Liver (tissue), 3 donors: ENCODE measurements at regions not wholly inside any gene's neighbourhood (a gene's known extent, or its start where the extent isn't known, plus 50 kb on each side); places are given as distances from the start of the nearest gene placed in this dataset.

Experiments used
- CTCF ChIP-seq: fragments of 150-350 bp; IDR thresholded peaks from 2 replicates; pipeline ENCODE4 v1.5.1; 2017; ENCODE audit warnings: improper control_type of control experiment, low read depth, low read length; ENCODE audit not compliant: missing input control
- JUND ChIP-seq, 2 donors: IDR thresholded peaks; 2 replicates each; pipeline ENCODE4 v1.6.1; 2016; ENCODE audit warnings: antibody characterized with exemption in 2 of 2
- MAX ChIP-seq: IDR thresholded peaks from 2 replicates; pipeline ENCODE4 v1.6.1; 2016; ENCODE audit warnings: antibody characterized with exemption
- SP1 ChIP-seq: IDR thresholded peaks from 2 replicates; pipeline ENCODE4 v1.6.1; 2018; ENCODE audit warnings: antibody characterized with exemption, mild to moderate bottlenecking
- YY1 ChIP-seq: IDR thresholded peaks from 2 replicates; pipeline ENCODE4 v1.6.1; 2016; ENCODE audit warnings: antibody characterized with exemption, mild to moderate bottlenecking
- donor health status: healthy.
- donor health status: healthy.

GRCh38 chr3:10602769-10603768, 97.7 kb upstream of the ATP2B2 start:
- TF ChIP-seq JUND (IDR thresholded peaks at IDR 0.05): no peak
- TF ChIP-seq CTCF: no peak
- TF ChIP-seq MAX: no peak
- no peak for TF ChIP-seq YY1
- TF ChIP-seq SP1: no peak
